Ovary (tissue), 7 donors: ENCODE measurements at regions not wholly inside any gene's neighbourhood (a gene's known extent, or its start where the extent isn't known, plus 50 kb on each side); places are given as distances from the start of the nearest gene placed in this dataset.

Experiments used
- DNase-seq, 5 donors: peaks; one replicate each; pipeline ENCODE4 v3.0.0-alpha.2; 2019 to 2020
- H3K27ac ChIP-seq, 2 donors: fragments of 200-600 bp; one replicate each; pipeline versions ENCODE4 v1.5.1 to v1.8.0; 2019 to 2022
- H3K27me3 ChIP-seq: fragments of 200-600 bp; one replicate; pipeline ENCODE4 v1.8.0; 2022
- H3K36me3 ChIP-seq: fragments of 200-600 bp; sonication (generic); one replicate; pipeline ENCODE4 v1.5.1; 2019
- H3K4me1 ChIP-seq: one replicate; pipeline ENCODE4 v1.8.1; 2013; ENCODE audit warnings: mild to moderate bottlenecking, moderate library complexity; ENCODE audit not compliant: insufficient read depth
- H3K4me3 ChIP-seq: fragments of 200-600 bp; sonication (generic); one replicate; pipeline ENCODE4 v1.5.1; 2017
- H3K9me3 ChIP-seq, 2 donors: fragments of 200-600 bp in 1 of 2; sonication (generic) in 1 of 2; one replicate each; pipeline versions ENCODE4 v1.5.1 to v1.8.1; 2013 to 2019; ENCODE audit warnings: mild to moderate bottlenecking in 1 of 2, moderate library complexity in 1 of 2
- EP300 ChIP-seq: sonication (generic); formaldehyde crosslinking; IDR thresholded peaks from one replicate; pipeline ENCODE4 v1.6.1; 2017; ENCODE audit warnings: antibody characterized with exemption
- POLR2A ChIP-seq: fragments of 450-650 bp; IDR thresholded peaks from one replicate; pipeline ENCODE4 v1.6.1; 2017; ENCODE audit warnings: antibody characterized with exemption, mild to moderate bottlenecking, moderate library complexity
- WGBS, 3 donors: extraction: QIAGEN DNeasy Blood & Tissue Kit in 1 of 3; methylation state at CpG; one replicate each; pipeline versions ENCODE4 v1.1.5 to v1.1.7; 2013 to 2017; 5-methylcytosine and 5-hydroxymethylcytosine counted together
- intact Hi-C, 4 donors: fragments of 100-400 bp; cut with DNase I; formaldehyde crosslinking; loops; one replicate each; pipeline versions ENCODE4 v1.11.0 to v1.15.1; 2022 to 2023
- TF ChIP-seq, protein P1 (sequence below), 3 donors: fragments of 450-650 bp in 2 of 3; fragments of 200-600 bp in 1 of 3; IDR thresholded peaks; one replicate each; pipeline versions ENCODE4 v1.5.1 to v1.8.0; 2016 to 2022; ENCODE audit warnings: antibody characterized with exemption in 3 of 3, mild to moderate bottlenecking in 1 of 3
- donor health status: DM: no; HTN: no; CAD: no; lungs with moderate emphysema.
- donor health status: DM: no; HTN: no; CAD: no.
- donor health status: Bipolar disorder and iron deficiency.
- donor health status: DM: no; HTN: no; CAD: no.
- donor health status: DM: yes; HTN: yes; CAD: no.

DNA sequence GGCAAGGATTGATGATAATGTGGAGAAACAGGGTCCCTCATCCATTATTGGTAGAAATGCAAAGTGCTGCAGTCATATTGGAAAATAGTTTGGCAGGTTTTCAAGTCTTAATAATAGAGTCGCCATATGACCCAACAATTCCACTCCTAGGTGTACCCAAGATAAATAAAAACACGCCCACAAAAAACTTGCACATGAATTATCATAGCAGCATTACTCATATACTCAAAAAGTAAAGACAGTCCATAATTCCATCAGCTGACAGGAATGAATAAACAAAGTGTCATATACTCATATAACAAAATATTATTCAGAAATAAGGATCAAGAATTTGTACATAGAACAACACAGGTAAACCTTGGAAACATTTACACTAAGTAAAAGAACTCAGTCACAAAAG, 242.9 kb upstream of the FTMT start:
- Histone ChIP-seq H3K36me3 (no peaks in the 10 kb centered on the region), H3K27ac (no peak overlapping the region), H3K4me3 (no peak overlapping the region), H3K4me1 (no peaks in the 10 kb centered on the region), H3K9me3 (no peaks in the 10 kb centered on the region), H3K27me3 (no peaks in the 10 kb centered on the region)
- intact Hi-C loops = no loop called here
- WGBS, 3 donors = 89 to 93% (median 90%) methylated on average over 2 of the region's 2 CpGs
- TF ChIP-seq EP300 (no peak), POLR2A (no peak)
- TF ChIP-seq, protein P1, sequence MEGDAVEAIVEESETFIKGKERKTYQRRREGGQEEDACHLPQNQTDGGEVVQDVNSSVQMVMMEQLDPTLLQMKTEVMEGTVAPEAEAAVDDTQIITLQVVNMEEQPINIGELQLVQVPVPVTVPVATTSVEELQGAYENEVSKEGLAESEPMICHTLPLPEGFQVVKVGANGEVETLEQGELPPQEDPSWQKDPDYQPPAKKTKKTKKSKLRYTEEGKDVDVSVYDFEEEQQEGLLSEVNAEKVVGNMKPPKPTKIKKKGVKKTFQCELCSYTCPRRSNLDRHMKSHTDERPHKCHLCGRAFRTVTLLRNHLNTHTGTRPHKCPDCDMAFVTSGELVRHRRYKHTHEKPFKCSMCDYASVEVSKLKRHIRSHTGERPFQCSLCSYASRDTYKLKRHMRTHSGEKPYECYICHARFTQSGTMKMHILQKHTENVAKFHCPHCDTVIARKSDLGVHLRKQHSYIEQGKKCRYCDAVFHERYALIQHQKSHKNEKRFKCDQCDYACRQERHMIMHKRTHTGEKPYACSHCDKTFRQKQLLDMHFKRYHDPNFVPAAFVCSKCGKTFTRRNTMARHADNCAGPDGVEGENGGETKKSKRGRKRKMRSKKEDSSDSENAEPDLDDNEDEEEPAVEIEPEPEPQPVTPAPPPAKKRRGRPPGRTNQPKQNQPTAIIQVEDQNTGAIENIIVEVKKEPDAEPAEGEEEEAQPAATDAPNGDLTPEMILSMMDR (IDR thresholded peaks at IDR 0.05) = no peak
- no peak for DNase-seq

DNA sequence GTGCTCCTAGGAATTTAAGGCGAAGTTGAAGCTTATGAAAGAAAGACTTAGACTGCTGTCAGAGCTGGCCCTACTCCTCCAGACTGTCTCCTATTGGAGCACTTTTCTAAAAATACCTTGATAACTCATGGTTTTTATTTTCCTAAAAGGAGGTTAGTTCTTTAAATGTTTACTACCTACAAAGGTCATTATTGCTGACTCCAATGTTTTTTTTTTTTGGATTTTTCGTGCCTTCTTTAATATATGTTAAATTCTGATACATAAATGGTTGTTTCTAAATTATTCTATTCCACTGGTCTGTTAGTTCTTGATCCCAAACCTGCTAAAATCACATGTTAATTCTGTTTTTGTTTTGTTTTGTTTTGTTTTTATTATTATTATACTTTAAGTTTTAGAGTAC, 227.6 kb upstream of the FTMT start:
- Histone ChIP-seq H3K4me1 (no peaks in the 10 kb centered on the region), H3K27me3 (no peaks in the 10 kb centered on the region), H3K4me3 (no peak overlapping the region), H3K27ac (no peak overlapping the region), H3K36me3 (peaks cover 2% of the 10 kb centered on the region), H3K9me3 (no peaks in the 10 kb centered on the region)
- intact Hi-C loops = loop anchor here in 1 of 4 donors (5.0 kb wide), 1 partner anchor 1333 kb away; no protein-coding TSS in a partner anchor
- TF ChIP-seq EP300 (no peak), POLR2A (no peak)
- TF ChIP-seq, protein P1 (IDR thresholded peaks at IDR 0.05) = no peak
- 74 to 83% (median 82%) methylated on average over 2 of the region's 2 CpGs for WGBS, 3 donors
- DNase-seq = no peak

DNA sequence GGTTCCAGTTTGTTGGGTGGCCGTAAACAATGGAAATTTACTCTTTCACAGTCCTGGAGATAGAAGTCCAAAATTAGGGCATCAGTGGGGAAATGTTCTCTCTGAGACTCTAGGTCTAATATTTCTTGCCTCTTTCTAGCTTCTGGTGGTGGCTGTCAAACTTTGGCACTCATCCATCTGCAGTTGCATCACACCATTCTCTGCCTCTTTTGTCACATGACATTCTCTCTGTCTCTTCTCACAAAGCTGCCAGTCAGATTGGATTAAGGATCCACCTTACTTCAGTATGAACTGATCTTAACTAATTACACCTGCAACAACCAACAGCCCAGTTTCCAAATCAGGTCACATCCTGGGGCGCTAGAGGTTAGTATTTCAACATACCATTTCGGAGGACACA, 222.9 kb upstream of the FTMT start:
- DNase-seq = no peak
- peaks cover 2% of the 10 kb centered on the region for H3K36me3 ChIP-seq
- 61 to 74% (median 67%) methylated on average over 3 of the region's 3 CpGs for WGBS, 3 donors
- no peaks in the 10 kb centered on the region for H3K9me3 ChIP-seq
- no peaks in the 10 kb centered on the region for H3K27me3 ChIP-seq
- TF ChIP-seq, protein P1 (IDR thresholded peaks at IDR 0.05) = no peak
- TF ChIP-seq POLR2A (no peak), EP300 (no peak)
- intact Hi-C loops = no loop called here
- no peak overlapping the region for H3K4me3 ChIP-seq
- H3K27ac ChIP-seq = no peak overlapping the region
- no peaks in the 10 kb centered on the region for H3K4me1 ChIP-seq

DNA sequence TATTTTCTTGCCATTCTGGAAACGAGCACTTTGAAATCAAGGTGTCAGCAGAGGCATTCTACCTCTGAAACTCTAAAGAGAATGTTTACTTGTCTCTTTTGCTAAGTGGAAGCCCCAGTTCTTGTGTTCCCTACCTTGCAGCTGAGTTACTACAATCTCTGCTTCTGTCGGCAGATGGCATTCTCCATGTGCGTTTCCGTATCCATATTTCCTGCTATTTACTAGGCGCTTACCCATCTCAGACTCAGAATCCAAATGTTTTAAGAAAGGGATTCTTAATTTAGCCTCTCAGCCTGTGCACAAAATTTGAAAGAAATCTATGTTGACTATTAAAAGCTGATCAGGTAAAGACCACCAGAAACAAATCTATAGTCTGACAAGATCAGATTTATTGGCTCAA, 221.3 kb upstream of the FTMT start:
- TF ChIP-seq POLR2A = no peak
- TF ChIP-seq, protein P1 (IDR thresholded peaks at IDR 0.05) = no peak
- no peak for TF ChIP-seq EP300
- Histone ChIP-seq H3K27me3 (no peaks in the 10 kb centered on the region), H3K36me3 (peaks cover 2% of the 10 kb centered on the region), H3K27ac (no peak overlapping the region), H3K9me3 (no peaks in the 10 kb centered on the region), H3K4me3 (no peak overlapping the region), H3K4me1 (no peaks in the 10 kb centered on the region)
- WGBS, 3 donors = 10 to 33% (median 15%) methylated on average over 5 of the region's 5 CpGs
- intact Hi-C loops = no loop called here
- DNase-seq = no peak

DNA sequence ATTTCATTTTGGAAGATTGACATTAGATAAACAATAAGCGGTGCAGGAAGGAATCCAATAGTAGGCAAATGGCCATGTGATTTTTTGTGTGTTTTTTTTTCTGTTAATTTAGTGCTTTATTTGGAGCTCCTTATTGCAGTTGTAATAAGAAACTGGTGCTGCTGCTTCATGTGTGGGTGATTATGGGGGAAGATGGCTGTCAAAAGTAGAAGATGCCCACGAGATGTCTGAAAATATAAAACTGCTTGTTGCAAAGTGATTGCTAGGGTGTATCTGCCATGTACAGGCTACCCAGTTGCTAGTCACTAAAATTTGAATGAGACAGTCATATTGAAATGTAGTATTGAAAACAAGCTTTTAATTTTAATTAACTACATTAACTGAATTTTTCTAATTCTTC, 216.7 kb upstream of the FTMT start:
- Histone ChIP-seq H3K4me1 (no peaks in the 10 kb centered on the region), H3K36me3 (no peaks in the 10 kb centered on the region), H3K27me3 (no peaks in the 10 kb centered on the region), H3K27ac (no peak overlapping the region), H3K4me3 (no peak overlapping the region), H3K9me3 (no peaks in the 10 kb centered on the region)
- TF ChIP-seq POLR2A (no peak), EP300 (no peak)
- TF ChIP-seq, protein P1 (IDR thresholded peaks at IDR 0.05) = no peak
- intact Hi-C loops = no loop called here
- no peak for DNase-seq
- WGBS, 3 donors = 77 to 89% (median 82%) methylated on average over 2 of the region's 2 CpGs
